T-helper 1 cell treated with Interleukin-12 subunit alpha and Interleukin-12 subunit beta and Interleukin-4 antibody, amounts not matched to agents 30 μg/mL and 1 μg/mL, for 36 hours (primary cell): ENCODE measurements at regions not wholly inside any gene's neighbourhood (a gene's known extent, or its start where the extent isn't known, plus 50 kb on each side); places are given as distances from the start of the nearest gene placed in this dataset.

Experiments used
- H3K27ac Mint-ChIP-seq: one replicate; pipeline ENCODE4 v1.8.0; 2021; ENCODE audit warnings: mild to moderate bottlenecking, mixed read lengths
- H3K27me3 Mint-ChIP-seq: one replicate; pipeline ENCODE4 v1.8.0; 2021; ENCODE audit warnings: low read depth, mixed read lengths
- H3K36me3 Mint-ChIP-seq: one replicate; pipeline ENCODE4 v1.8.0; 2021; ENCODE audit warnings: low read depth, mixed read lengths
- H3K4me1 Mint-ChIP-seq: one replicate; pipeline ENCODE4 v1.8.0; 2021; ENCODE audit warnings: low read depth, mixed read lengths
- H3K4me3 Mint-ChIP-seq: one replicate; pipeline ENCODE4 v1.8.0; 2021; ENCODE audit warnings: mild to moderate bottlenecking, moderate library complexity, mixed read lengths
- H3K9me3 Mint-ChIP-seq: one replicate; pipeline ENCODE4 v1.8.0; 2021; ENCODE audit warnings: mixed read lengths

- no peak overlapping the region for H3K27ac Mint-ChIP-seq
- H3K27me3 Mint-ChIP-seq: peaks cover 28% of the 10 kb centered on the region
- peaks cover 2% of the 10 kb centered on the region for H3K36me3 Mint-ChIP-seq
- no peaks in the 10 kb centered on the region for H3K9me3 Mint-ChIP-seq
- H3K4me3 Mint-ChIP-seq: no peak overlapping the region
- H3K4me1 Mint-ChIP-seq: peaks cover 8% of the 10 kb centered on the region
Observed at GRCh38 chr2:12318427-12319057, 398.2 kb upstream of the TRIB2 start.

GRCh38 chr2:12320027-12320734 is 396.6 kb upstream of the TRIB2 start:
- Mint-ChIP-seq H3K4me3 (no peak overlapping the region), H3K27me3 (peaks cover 28% of the 10 kb centered on the region), H3K9me3 (no peaks in the 10 kb centered on the region), H3K36me3 (peaks cover 2% of the 10 kb centered on the region), H3K27ac (no peak overlapping the region), H3K4me1 (no peaks in the 10 kb centered on the region)

GRCh38 chr2:12320991-12321641 is 395.6 kb upstream of the TRIB2 start:
- Mint-ChIP-seq H3K36me3 (peaks cover 2% of the 10 kb centered on the region), H3K4me1 (no peaks in the 10 kb centered on the region), H3K4me3 (no peak overlapping the region), H3K27me3 (peaks cover 28% of the 10 kb centered on the region), H3K9me3 (no peaks in the 10 kb centered on the region), H3K27ac (no peak overlapping the region)

- H3K4me1 Mint-ChIP-seq: peaks cover 2% of the 10 kb centered on the region
- H3K27ac Mint-ChIP-seq: no peak overlapping the region
- peaks cover 23% of the 10 kb centered on the region for H3K27me3 Mint-ChIP-seq
- no peaks in the 10 kb centered on the region for H3K9me3 Mint-ChIP-seq
- no peak overlapping the region for H3K4me3 Mint-ChIP-seq
- H3K36me3 Mint-ChIP-seq: peaks cover 2% of the 10 kb centered on the region
Observed at GRCh38 chr2:12321886-12322285, 394.9 kb upstream of the TRIB2 start.

GRCh38 chr2:12325806-12326205 is 390.9 kb upstream of the TRIB2 start:
- Mint-ChIP-seq H3K36me3 (peaks cover 2% of the 10 kb centered on the region), H3K4me1 (peaks cover 2% of the 10 kb centered on the region), H3K4me3 (no peak overlapping the region), H3K9me3 (no peaks in the 10 kb centered on the region), H3K27me3 (peaks cover 13% of the 10 kb centered on the region), H3K27ac (no peak overlapping the region)

- Mint-ChIP-seq H3K4me1 (peaks cover 2% of the 10 kb centered on the region), H3K4me3 (no peak overlapping the region), H3K27me3 (peaks cover 14% of the 10 kb centered on the region), H3K36me3 (peaks cover 2% of the 10 kb centered on the region), H3K9me3 (peaks cover 4% of the 10 kb centered on the region), H3K27ac (no peak overlapping the region)
Observed at GRCh38 chr2:12326449-12327190, 390.1 kb upstream of the TRIB2 start.

- Mint-ChIP-seq H3K9me3 (peaks cover 7% of the 10 kb centered on the region), H3K27me3 (peaks cover 27% of the 10 kb centered on the region), H3K4me3 (no peak overlapping the region), H3K36me3 (no peaks in the 10 kb centered on the region), H3K4me1 (peaks cover 7% of the 10 kb centered on the region), H3K27ac (no peak overlapping the region)
Observed at GRCh38 chr2:12330916-12331315, 385.8 kb upstream of the TRIB2 start.

GRCh38 chr2:12331698-12332097 is 385.0 kb upstream of the TRIB2 start:
- Mint-ChIP-seq H3K27me3 (peaks cover 27% of the 10 kb centered on the region), H3K36me3 (no peaks in the 10 kb centered on the region), H3K4me3 (no peak overlapping the region), H3K9me3 (peaks cover 7% of the 10 kb centered on the region), H3K4me1 (peaks cover 5% of the 10 kb centered on the region), H3K27ac (no peak overlapping the region)

- H3K27me3 Mint-ChIP-seq: peaks cover 27% of the 10 kb centered on the region
- H3K9me3 Mint-ChIP-seq: peaks cover 7% of the 10 kb centered on the region
- no peaks in the 10 kb centered on the region for H3K36me3 Mint-ChIP-seq
- H3K27ac Mint-ChIP-seq: no peak overlapping the region
- peaks cover 5% of the 10 kb centered on the region for H3K4me1 Mint-ChIP-seq
- H3K4me3 Mint-ChIP-seq: no peak overlapping the region
Observed at GRCh38 chr2:12333293-12333692, 383.4 kb upstream of the TRIB2 start.

- Mint-ChIP-seq H3K9me3 (peaks cover 7% of the 10 kb centered on the region), H3K4me3 (no peak overlapping the region), H3K36me3 (no peaks in the 10 kb centered on the region), H3K27ac (no peak overlapping the region), H3K4me1 (peaks cover 5% of the 10 kb centered on the region), H3K27me3 (peaks cover 27% of the 10 kb centered on the region)
Observed at GRCh38 chr2:12334412-12334966, 382.2 kb upstream of the TRIB2 start.

GRCh38 chr2:12335131-12335530 is 381.6 kb upstream of the TRIB2 start:
- H3K9me3 Mint-ChIP-seq: peaks cover 7% of the 10 kb centered on the region
- H3K27ac Mint-ChIP-seq: no peak overlapping the region
- H3K4me3 Mint-ChIP-seq: no peak overlapping the region
- H3K36me3 Mint-ChIP-seq: no peaks in the 10 kb centered on the region
- peaks cover 5% of the 10 kb centered on the region for H3K4me1 Mint-ChIP-seq
- peaks cover 23% of the 10 kb centered on the region for H3K27me3 Mint-ChIP-seq

- peaks cover 5% of the 10 kb centered on the region for H3K4me1 Mint-ChIP-seq
- H3K27ac Mint-ChIP-seq: no peak overlapping the region
- H3K36me3 Mint-ChIP-seq: no peaks in the 10 kb centered on the region
- peaks cover 7% of the 10 kb centered on the region for H3K9me3 Mint-ChIP-seq
- no peak overlapping the region for H3K4me3 Mint-ChIP-seq
- H3K27me3 Mint-ChIP-seq: peaks cover 17% of the 10 kb centered on the region
Observed at GRCh38 chr2:12335995-12336394, 380.7 kb upstream of the TRIB2 start.

- Mint-ChIP-seq H3K4me1 (peaks cover 5% of the 10 kb centered on the region), H3K27ac (no peak overlapping the region), H3K27me3 (peaks cover 8% of the 10 kb centered on the region), H3K36me3 (no peaks in the 10 kb centered on the region), H3K9me3 (peaks cover 6% of the 10 kb centered on the region), H3K4me3 (no peak overlapping the region)
Observed at GRCh38 chr2:12338946-12339697, 377.6 kb upstream of the TRIB2 start.

- Mint-ChIP-seq H3K27me3 (no peaks in the 10 kb centered on the region), H3K36me3 (no peaks in the 10 kb centered on the region), H3K4me1 (no peaks in the 10 kb centered on the region), H3K27ac (no peak overlapping the region), H3K4me3 (no peak overlapping the region), H3K9me3 (peaks cover 6% of the 10 kb centered on the region)
Observed at GRCh38 chr2:12340164-12340563, 376.6 kb upstream of the TRIB2 start.
